Stimulated activated CD4-positive, alpha-beta T cell treated with anti-CD3 and anti-CD28 coated beads, Interleukin-4, amount 100 ng/mL, for 48 hours (primary cell): ENCODE measurements at regions not wholly inside any gene's neighbourhood (a gene's known extent, or its start where the extent isn't known, plus 50 kb on each side); places are given as distances from the start of the nearest gene placed in this dataset.
"Not testable (repeated sequence)": the region's sequence is repeated elsewhere in the genome, so short reads cannot be mapped to it uniquely, and the experiment has no call there.

Source experiments
- DNase-seq, 2 donors: peaks; one replicate each; pipeline ENCODE4 v3.0.0-alpha.2; 2020; ENCODE audit warnings: low read depth in 2 of 2

GRCh38 chr2:129907256-129907998, 72.0 kb upstream of the RAB6C start:
- DNase-seq, result no peak

GRCh38 chr2:129908721-129909373, 70.6 kb upstream of the RAB6C start:
- no peak for DNase-seq

GRCh38 chr2:129909651-129910418, 69.6 kb upstream of the RAB6C start:
- DNase-seq, result no peak

- DNase-seq, result no peak
Observed at GRCh38 chr2:129910446-129911362, 68.8 kb upstream of the RAB6C start.

- no peak for DNase-seq
Observed at GRCh38 chr2:129911363-129912065, 68.0 kb upstream of the RAB6C start.

- DNase-seq, result no peak
Observed at GRCh38 chr2:129912066-129912820, 67.2 kb upstream of the RAB6C start.

- DNase-seq, result no peak
Observed at GRCh38 chr2:129912871-129913694, 66.4 kb upstream of the RAB6C start.

- DNase-seq, result no peak
Observed at GRCh38 chr2:129913695-129914495, 65.6 kb upstream of the RAB6C start.

GRCh38 chr2:129914538-129915302, 64.7 kb upstream of the RAB6C start:
- DNase-seq, result no peak

GRCh38 chr2:129915303-129915840, 64.1 kb upstream of the RAB6C start:
- no peak for DNase-seq

GRCh38 chr2:129918604-129919003, 60.9 kb upstream of the RAB6C start:
- no peak for DNase-seq

- DNase-seq, result no peak
Observed at GRCh38 chr2:129922571-129923264, 56.7 kb upstream of the RAB6C start.

GRCh38 chr2:129923265-129924091, 56.0 kb upstream of the RAB6C start:
- DNase-seq, result peak in 1 of 2 donors; percentile 31

GRCh38 chr2:129924115-129924514, 55.4 kb upstream of the RAB6C start:
- not testable (repeated sequence) for DNase-seq

GRCh38 chr2:129925381-129925780, 54.1 kb upstream of the RAB6C start:
- DNase-seq, result no peak

- DNase-seq, result no peak
Observed at GRCh38 chr2:129927696-129928095, 51.8 kb upstream of the RAB6C start.
